ENCODE measurements at regions not wholly inside any gene's neighbourhood (a gene's known extent, or its start where the extent isn't known, plus 50 kb on each side); places are given as distances from the start of the nearest gene placed in this dataset.

DNA sequence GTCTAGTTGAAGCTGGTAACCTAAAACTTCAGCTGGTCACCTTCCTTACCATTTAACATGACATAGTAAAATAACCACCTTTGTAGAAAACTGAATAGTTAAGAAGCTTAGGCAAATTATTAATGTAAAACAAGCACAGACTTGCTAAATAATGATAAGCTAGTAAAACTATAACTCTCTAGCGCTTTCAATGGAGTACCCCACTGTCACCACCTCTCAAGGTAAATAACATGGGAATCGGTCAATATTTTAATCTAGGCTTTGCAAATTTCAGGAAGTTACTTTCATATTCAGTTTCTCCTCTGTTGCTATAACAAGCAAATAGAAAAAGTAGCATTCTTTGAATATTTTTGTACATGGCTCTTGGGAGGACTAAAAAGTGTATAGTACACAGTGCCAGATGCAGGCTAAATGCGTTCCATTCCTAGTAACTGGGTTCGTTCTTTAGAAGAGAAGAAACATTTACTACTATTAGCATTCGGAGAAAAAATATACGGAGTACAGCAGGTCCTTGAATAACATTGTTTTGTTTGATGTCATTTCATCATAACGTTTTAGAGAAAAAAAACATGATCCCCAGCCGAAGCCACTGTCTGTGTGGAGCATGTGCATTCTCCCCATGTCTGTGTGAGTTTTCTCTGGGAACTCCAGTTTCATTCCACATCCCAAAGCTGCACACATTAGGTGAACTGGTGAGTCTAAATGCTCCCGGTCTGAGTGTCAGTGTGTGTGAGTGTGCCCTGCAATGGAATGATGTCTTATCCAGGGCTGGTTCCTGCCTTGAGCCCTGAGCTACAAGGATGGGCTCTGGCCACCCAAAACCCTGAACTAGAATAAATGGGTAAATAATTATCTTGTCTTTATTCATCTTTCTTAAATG is 52.5 kb downstream of the EPRS1 start:
- Mint-ChIP-seq H3K36me3 (ENCODE audit: low read depth) (peaks cover 76% of the 10 kb centered on the region), H3K27me3 (no peaks in the 10 kb centered on the region), H3K4me3 (no peak overlapping the region)

DNA sequence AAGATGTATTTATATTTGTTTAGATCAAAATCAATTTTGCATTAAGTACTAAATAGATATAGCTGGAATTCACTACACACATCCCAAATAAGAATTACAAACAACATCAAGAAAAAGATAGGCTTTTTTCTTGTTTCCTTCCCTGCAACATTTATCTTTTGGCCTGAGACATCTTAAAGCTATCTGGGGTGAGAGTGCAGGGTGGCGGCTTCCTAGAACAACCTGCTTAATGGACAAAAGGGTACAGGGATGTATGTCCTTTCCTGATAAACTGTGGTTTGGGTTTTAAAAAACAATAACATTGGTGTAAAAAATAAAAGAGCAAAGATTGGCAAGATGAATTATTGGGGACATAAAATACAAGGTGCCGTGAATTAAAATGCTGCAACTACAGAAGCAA is 54.4 kb downstream of the EPRS1 start:
- H3K9me3 Mint-ChIP-seq, result no peaks in the 10 kb centered on the region
- H3K36me3 Mint-ChIP-seq (ENCODE audit: low read depth), result peaks cover 74% of the 10 kb centered on the region
- no peak overlapping the region for H3K27ac Mint-ChIP-seq
- H3K4me3 Mint-ChIP-seq, result no peak overlapping the region
- no peaks in the 10 kb centered on the region for H3K27me3 Mint-ChIP-seq
- H3K4me1 Mint-ChIP-seq (ENCODE audit: low read depth), result no peaks in the 10 kb centered on the region

More for the DNA sequence above, 52.5 kb downstream of the EPRS1 start:
- no peak overlapping the region for H3K27ac Mint-ChIP-seq
- no peaks in the 10 kb centered on the region for H3K4me1 Mint-ChIP-seq (ENCODE audit: low read depth)
- H3K9me3 Mint-ChIP-seq, result no peaks in the 10 kb centered on the region

DNA sequence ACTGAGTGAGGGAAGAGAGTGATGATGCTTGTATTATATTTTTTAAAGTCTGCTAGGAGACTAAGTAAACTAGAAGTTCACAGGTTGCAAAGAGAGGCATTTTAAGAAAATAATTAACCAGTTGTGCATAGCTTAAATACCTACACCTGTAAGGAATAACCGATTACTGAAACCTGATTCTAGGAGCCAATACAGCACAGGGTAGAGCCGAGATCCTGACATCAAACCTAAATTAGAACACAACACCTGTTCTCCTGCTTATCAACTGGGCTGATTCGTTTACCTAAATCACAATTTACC is 54.8 kb downstream of the EPRS1 start:
- H3K9me3 Mint-ChIP-seq, result no peaks in the 10 kb centered on the region
- no peaks in the 10 kb centered on the region for H3K27me3 Mint-ChIP-seq
- H3K4me3 Mint-ChIP-seq, result no peak overlapping the region
- H3K27ac Mint-ChIP-seq, result no peak overlapping the region
- H3K4me1 Mint-ChIP-seq (ENCODE audit: low read depth), result no peaks in the 10 kb centered on the region
- H3K36me3 Mint-ChIP-seq (ENCODE audit: low read depth), result peaks cover 74% of the 10 kb centered on the region

DNA sequence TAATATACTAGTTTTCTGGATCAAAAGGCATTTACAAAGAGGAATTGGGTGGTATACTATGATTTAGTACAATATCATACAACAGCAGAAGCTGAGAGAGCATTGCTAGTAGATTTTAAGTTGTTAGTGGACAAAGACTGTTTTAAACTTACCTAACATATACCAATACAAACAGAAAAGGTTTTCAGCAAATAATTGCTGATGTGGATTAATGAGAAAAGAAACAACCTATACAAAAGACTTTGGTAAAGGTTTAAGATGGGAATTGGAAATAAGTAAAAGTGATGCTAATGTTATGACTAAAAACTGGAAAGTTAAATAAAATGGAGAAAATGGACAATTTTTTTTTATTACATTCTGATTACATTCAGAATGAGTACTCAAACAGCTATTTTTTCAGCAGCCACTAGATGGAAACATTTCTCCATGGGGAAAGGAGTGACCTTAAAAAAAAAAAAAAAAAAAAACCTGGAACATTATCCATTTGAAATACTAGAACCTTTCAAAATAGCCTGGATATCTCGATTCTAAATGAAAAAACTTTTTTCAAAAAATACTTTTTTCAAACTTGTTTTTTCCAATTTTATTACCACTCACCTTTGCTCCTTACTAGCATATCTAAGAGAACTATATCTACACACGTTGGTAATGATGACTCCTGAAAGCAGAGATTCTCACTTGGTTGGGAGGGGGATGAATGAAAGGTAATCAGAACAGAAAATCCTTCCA is 55.4 kb downstream of the EPRS1 start:
- Mint-ChIP-seq H3K27ac (no peak overlapping the region), H3K4me1 (ENCODE audit: low read depth) (no peaks in the 10 kb centered on the region), H3K36me3 (ENCODE audit: low read depth) (peaks cover 74% of the 10 kb centered on the region), H3K4me3 (no peak overlapping the region), H3K9me3 (no peaks in the 10 kb centered on the region), H3K27me3 (no peaks in the 10 kb centered on the region)

DNA sequence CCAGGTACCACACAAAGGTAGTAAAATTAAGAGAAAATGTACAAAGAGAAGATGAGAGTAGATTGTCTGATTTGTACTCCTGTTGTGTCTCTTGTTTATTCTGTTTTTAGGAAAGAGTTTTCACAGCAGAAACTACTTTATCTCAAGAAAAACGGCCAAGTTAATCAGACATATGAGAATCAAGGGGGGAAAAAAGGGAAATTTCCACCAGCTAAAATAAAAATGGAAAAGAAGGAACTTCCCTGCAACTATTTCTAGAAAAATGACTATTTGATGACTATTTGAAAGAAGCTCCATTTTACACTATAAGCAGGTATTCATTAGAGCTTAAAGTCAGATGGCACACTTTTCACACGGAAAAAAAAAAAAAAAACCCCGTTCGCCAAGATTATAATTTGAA is 56.5 kb downstream of the EPRS1 start:
- H3K27me3 Mint-ChIP-seq, result no peaks in the 10 kb centered on the region
- no peak overlapping the region for H3K27ac Mint-ChIP-seq
- H3K4me3 Mint-ChIP-seq, result no peak overlapping the region
- peaks cover 65% of the 10 kb centered on the region for H3K36me3 Mint-ChIP-seq (ENCODE audit: low read depth)
- H3K9me3 Mint-ChIP-seq, result no peaks in the 10 kb centered on the region
- H3K4me1 Mint-ChIP-seq (ENCODE audit: low read depth), result no peaks in the 10 kb centered on the region

DNA sequence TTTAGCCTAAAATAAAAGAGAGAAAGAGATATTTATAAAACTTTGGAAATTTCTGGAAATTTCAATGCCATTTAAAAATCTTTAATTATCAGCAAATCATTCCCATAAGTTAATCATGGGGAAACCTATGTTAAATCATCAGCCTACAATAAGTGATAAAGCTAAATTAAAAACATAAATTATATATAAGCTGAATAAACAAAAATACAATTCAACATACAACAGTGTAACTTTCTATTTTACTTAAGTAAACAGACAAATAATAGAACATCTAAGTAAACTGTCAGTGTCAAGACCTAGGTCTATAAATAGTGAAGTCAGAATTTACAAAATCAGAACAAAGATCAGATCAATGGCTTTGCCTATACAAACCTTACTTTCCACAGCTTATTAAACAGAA is 57.5 kb downstream of the EPRS1 start:
- no peak overlapping the region for H3K4me3 Mint-ChIP-seq
- H3K36me3 Mint-ChIP-seq (ENCODE audit: low read depth), result peaks cover 66% of the 10 kb centered on the region
- H3K9me3 Mint-ChIP-seq, result no peaks in the 10 kb centered on the region
- no peak overlapping the region for H3K27ac Mint-ChIP-seq
- H3K27me3 Mint-ChIP-seq, result no peaks in the 10 kb centered on the region
- no peaks in the 10 kb centered on the region for H3K4me1 Mint-ChIP-seq (ENCODE audit: low read depth)

DNA sequence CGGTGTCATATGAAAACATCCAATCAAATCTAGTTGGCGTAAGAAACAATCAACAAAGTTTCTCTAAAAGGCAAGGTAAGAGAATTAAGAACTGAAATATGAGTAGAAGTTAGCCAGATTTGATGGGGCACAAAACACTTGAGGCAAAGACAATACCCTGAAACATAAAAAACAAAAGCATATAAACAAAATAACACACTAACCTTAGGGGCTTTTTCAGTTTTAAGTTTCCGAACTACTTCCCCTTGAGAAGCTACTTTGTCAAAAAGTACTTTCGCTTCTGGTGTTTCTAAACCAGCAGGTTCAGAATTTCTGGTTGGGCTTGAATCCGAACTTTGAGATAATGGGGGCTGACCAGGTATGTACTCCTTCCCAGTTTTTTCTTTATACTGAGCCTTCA is 57.9 kb downstream of the EPRS1 start:
- no peaks in the 10 kb centered on the region for H3K4me1 Mint-ChIP-seq (ENCODE audit: low read depth)

DNA sequence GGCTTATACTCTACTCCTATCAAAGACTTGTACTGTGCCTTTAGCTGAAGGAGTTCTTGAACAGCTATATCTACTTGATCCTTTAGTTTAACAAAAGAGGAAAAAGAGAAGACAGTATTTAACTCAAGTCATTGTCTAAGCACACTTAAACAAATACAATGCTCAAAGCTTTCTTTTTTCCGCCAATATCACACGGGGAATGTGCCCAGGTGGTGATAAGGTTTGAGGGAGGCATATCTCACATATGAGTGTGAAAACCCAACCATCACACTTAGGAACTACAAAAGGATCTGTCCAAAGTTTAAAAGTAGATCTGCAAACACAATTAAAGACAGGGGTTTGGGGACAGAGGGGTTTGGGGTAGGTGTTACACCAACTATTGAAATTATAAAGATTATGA is 59.0 kb upstream of the SLC30A10 start:
- Mint-ChIP-seq H3K4me3 (no peak overlapping the region), H3K9me3 (no peaks in the 10 kb centered on the region), H3K27ac (no peak overlapping the region), H3K27me3 (no peaks in the 10 kb centered on the region), H3K36me3 (ENCODE audit: low read depth) (peaks cover 66% of the 10 kb centered on the region), H3K4me1 (ENCODE audit: low read depth) (no peaks in the 10 kb centered on the region)

More for the DNA sequence above, 57.9 kb downstream of the EPRS1 start:
- Mint-ChIP-seq H3K27ac (peak overlapping the region; percentile 9), H3K27me3 (no peaks in the 10 kb centered on the region), H3K4me3 (no peak overlapping the region), H3K9me3 (no peaks in the 10 kb centered on the region), H3K36me3 (ENCODE audit: low read depth) (peaks cover 66% of the 10 kb centered on the region)

DNA sequence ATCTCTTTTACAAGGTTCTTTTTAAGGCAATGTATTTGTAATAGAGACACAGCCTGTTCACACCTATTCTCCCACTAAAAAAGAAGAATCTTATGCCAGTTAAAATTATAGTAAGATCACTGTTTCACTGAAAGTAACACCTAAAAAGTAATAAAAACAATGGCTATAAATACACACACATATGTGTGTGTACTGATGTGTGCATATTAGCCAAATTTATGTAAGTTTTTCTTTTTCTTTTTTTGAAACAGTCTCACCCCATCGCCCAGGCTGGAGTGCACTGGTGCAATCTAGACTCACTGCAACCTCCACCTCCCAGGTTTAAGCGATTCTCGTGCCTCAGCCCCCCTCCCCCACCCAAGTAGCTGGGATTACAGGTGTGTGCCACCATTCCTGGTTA is 56.8 kb upstream of the SLC30A10 start:
- Mint-ChIP-seq H3K27me3 (no peaks in the 10 kb centered on the region), H3K4me1 (ENCODE audit: low read depth) (no peaks in the 10 kb centered on the region), H3K4me3 (no peak overlapping the region), H3K36me3 (ENCODE audit: low read depth) (peaks cover 61% of the 10 kb centered on the region), H3K9me3 (no peaks in the 10 kb centered on the region), H3K27ac (no peak overlapping the region)
